Neural progenitor cell (in vitro differentiated cells): ENCODE measurements at regions not wholly inside any gene's neighbourhood (a gene's known extent, or its start where the extent isn't known, plus 50 kb on each side); places are given as distances from the start of the nearest gene placed in this dataset.

Experiments used
- DNase-seq: peaks from one replicate; pipeline ENCODE4 v3.0.0-alpha.2; 2016; ENCODE audit warnings: low spot score
- H2AFZ ChIP-seq: fragments of 200-600 bp; sonication (generic); replicated peaks from 2 replicates; pipeline ENCODE4 v1.6.1; 2016; ENCODE audit warnings: antibody characterized with exemption
- H3F3A ChIP-seq: fragments of 200-600 bp; sonication (generic); 2 replicates; pipeline ENCODE4 v1.6.1; 2016; ENCODE audit warnings: antibody characterized with exemption, low read depth
- H3K27ac ChIP-seq: fragments of 200-600 bp; sonication (generic); 2 replicates; pipeline ENCODE4 v1.5.1; 2016; ENCODE audit warnings: mild to moderate bottlenecking
- H3K27me3 ChIP-seq: fragments of 200-600 bp; sonication (generic); 2 replicates; pipeline ENCODE4 v1.6.1; 2016; ENCODE audit warnings: mild to moderate bottlenecking, moderate library complexity
- H3K36me3 ChIP-seq: fragments of 200-600 bp; sonication (generic); 2 replicates; pipeline ENCODE4 v1.5.1; 2016
- H3K4me1 ChIP-seq: fragments of 200-600 bp; sonication (generic); 2 replicates; pipeline ENCODE4 v1.6.1; 2016; ENCODE audit warnings: mixed run types
- H3K4me2 ChIP-seq: fragments of 200-600 bp; sonication (generic); 2 replicates; pipeline ENCODE4 v1.6.1; 2016
- H3K4me3 ChIP-seq: fragments of 200-600 bp; sonication (generic); 2 replicates; pipeline ENCODE4 v1.5.1; 2016
- H3K79me2 ChIP-seq: fragments of 200-600 bp; sonication (generic); 2 replicates; pipeline ENCODE4 v1.6.1; 2016; ENCODE audit warnings: low read depth
- H3K9ac ChIP-seq: fragments of 200-600 bp; sonication (generic); 2 replicates; pipeline ENCODE4 v1.6.1; 2016
- H3K9me3 ChIP-seq: fragments of 200-600 bp; sonication (generic); 2 replicates; pipeline ENCODE4 v1.5.1; 2016; ENCODE audit warnings: low read depth
- H4K20me1 ChIP-seq: fragments of 200-600 bp; sonication (generic); 2 replicates; pipeline ENCODE4 v1.6.1; 2016; ENCODE audit warnings: low read depth
- H3K27ac Mint-ChIP-seq: 3 replicates; pipeline ENCODE4 v1.8.0; 2021; ENCODE audit warnings: mixed read lengths
- H3K27me3 Mint-ChIP-seq: 2 replicates; pipeline ENCODE4 v1.8.0; 2022; ENCODE audit warnings: low read depth, mild to moderate bottlenecking, inconsistent platforms, moderate library complexity, mixed read lengths; ENCODE audit not compliant: insufficient read depth
- H3K36me3 Mint-ChIP-seq: 3 replicates; pipeline ENCODE4 v1.8.0; 2021; ENCODE audit warnings: mixed read lengths
- H3K4me1 Mint-ChIP-seq: 3 replicates; pipeline ENCODE4 v1.8.0; 2021; ENCODE audit warnings: mixed read lengths
- H3K4me3 Mint-ChIP-seq: 3 replicates; pipeline ENCODE4 v1.8.0; 2021; ENCODE audit warnings: mild to moderate bottlenecking, moderate library complexity, mixed read lengths
- H3K9me3 Mint-ChIP-seq: 3 replicates; pipeline ENCODE4 v1.8.0; 2020; ENCODE audit warnings: mixed read lengths
- CTCF ChIP-seq: fragments of 200-600 bp; sonication (generic); IDR thresholded peaks from 2 replicates; pipeline ENCODE4 v1.5.1; 2017; ENCODE audit warnings: antibody characterized with exemption, mild to moderate bottlenecking
- EZH2 ChIP-seq: fragments of 200-600 bp; sonication (generic); IDR thresholded peaks from 2 replicates; pipeline ENCODE4 v1.6.1; 2017; ENCODE audit warnings: antibody characterized with exemption, mild to moderate bottlenecking, moderate library complexity
- EZH2phosphoT487 ChIP-seq: fragments of 200-600 bp; sonication (generic); IDR thresholded peaks from 2 replicates; pipeline ENCODE4 v1.6.1; 2017; ENCODE audit warnings: antibody characterized with exemption

- H3K9me3 ChIP-seq = no peaks in the 10 kb centered on the region
- H3K27ac Mint-ChIP-seq = no peak overlapping the region
- H3K9ac ChIP-seq = no peak overlapping the region
- H3K4me2 ChIP-seq = no peak overlapping the region
- no peaks in the 10 kb centered on the region for H3F3A ChIP-seq
- H3K27me3 ChIP-seq = no peaks in the 10 kb centered on the region
- H3K27me3 Mint-ChIP-seq = peaks cover 2% of the 10 kb centered on the region
- H3K4me1 ChIP-seq = no peaks in the 10 kb centered on the region
- no peak for TF ChIP-seq EZH2phosphoT487
- no peaks in the 10 kb centered on the region for H3K79me2 ChIP-seq
- H3K36me3 Mint-ChIP-seq = no peaks in the 10 kb centered on the region
- no peak overlapping the region for H3K4me3 ChIP-seq
- H3K27ac ChIP-seq = no peak overlapping the region
- H2AFZ ChIP-seq = no peak overlapping the region
- no peak for DNase-seq
- H3K36me3 ChIP-seq = no peaks in the 10 kb centered on the region
- no peaks in the 10 kb centered on the region for H4K20me1 ChIP-seq
- H3K9me3 Mint-ChIP-seq = no peaks in the 10 kb centered on the region
- no peak overlapping the region for H3K4me3 Mint-ChIP-seq
- peaks cover 2% of the 10 kb centered on the region for H3K4me1 Mint-ChIP-seq
Observed at GRCh38 chr5:97559827-97560598, 377.0 kb upstream of the RIOK2 start.

- Mint-ChIP-seq H3K27me3 (peaks cover 2% of the 10 kb centered on the region), H3K9me3 (no peaks in the 10 kb centered on the region), H3K36me3 (no peaks in the 10 kb centered on the region), H3K4me1 (peaks cover 2% of the 10 kb centered on the region), H3K4me3 (no peak overlapping the region), H3K27ac (no peak overlapping the region)
- Histone ChIP-seq H3K27me3 (no peaks in the 10 kb centered on the region), H3K9me3 (no peaks in the 10 kb centered on the region), H3K9ac (no peak overlapping the region), H4K20me1 (no peaks in the 10 kb centered on the region), H2AFZ (no peak overlapping the region), H3K36me3 (no peaks in the 10 kb centered on the region), H3F3A (no peaks in the 10 kb centered on the region), H3K4me3 (no peak overlapping the region), H3K4me1 (no peaks in the 10 kb centered on the region), H3K27ac (no peak overlapping the region), H3K4me2 (no peak overlapping the region), H3K79me2 (no peaks in the 10 kb centered on the region)
- TF ChIP-seq EZH2 = no peak
- TF ChIP-seq EZH2phosphoT487 = no peak
- TF ChIP-seq CTCF = no peak
- no peak for DNase-seq
Observed at GRCh38 chr5:97560599-97560993, 377.5 kb upstream of the RIOK2 start.

- Histone ChIP-seq H3K79me2 (no peaks in the 10 kb centered on the region), H3K4me2 (no peak overlapping the region), H3K27ac (no peak overlapping the region), H3K9me3 (no peaks in the 10 kb centered on the region), H3F3A (no peaks in the 10 kb centered on the region), H3K4me1 (no peaks in the 10 kb centered on the region), H3K4me3 (no peak overlapping the region), H3K36me3 (no peaks in the 10 kb centered on the region), H2AFZ (no peak overlapping the region), H3K9ac (no peak overlapping the region), H3K27me3 (no peaks in the 10 kb centered on the region), H4K20me1 (no peaks in the 10 kb centered on the region)
- peaks cover 5% of the 10 kb centered on the region for H3K9me3 Mint-ChIP-seq
- H3K27me3 Mint-ChIP-seq = peaks cover 2% of the 10 kb centered on the region
- H3K27ac Mint-ChIP-seq = no peak overlapping the region
- no peak overlapping the region for H3K4me3 Mint-ChIP-seq
- no peak for TF ChIP-seq EZH2
- no peak for TF ChIP-seq EZH2phosphoT487
- TF ChIP-seq CTCF = no peak
- H3K36me3 Mint-ChIP-seq = no peaks in the 10 kb centered on the region
- DNase-seq = no peak
- H3K4me1 Mint-ChIP-seq = peaks cover 2% of the 10 kb centered on the region
Observed at GRCh38 chr5:97563050-97563657, 380.1 kb upstream of the RIOK2 start.

- TF ChIP-seq EZH2phosphoT487 = no peak
- no peak for TF ChIP-seq CTCF
- no peak for TF ChIP-seq EZH2
- H3K27ac ChIP-seq = no peak overlapping the region
- H3K36me3 ChIP-seq = no peaks in the 10 kb centered on the region
- no peak overlapping the region for H2AFZ ChIP-seq
- H3F3A ChIP-seq = no peaks in the 10 kb centered on the region
- Mint-ChIP-seq H3K4me3 (no peak overlapping the region), H3K36me3 (no peaks in the 10 kb centered on the region), H3K9me3 (peaks cover 25% of the 10 kb centered on the region), H3K27me3 (no peaks in the 10 kb centered on the region), H3K4me1 (no peaks in the 10 kb centered on the region), H3K27ac (no peak overlapping the region)
- DNase-seq = no peak
- no peak overlapping the region for H3K4me3 ChIP-seq
- no peaks in the 10 kb centered on the region for H3K79me2 ChIP-seq
- H3K27me3 ChIP-seq = no peaks in the 10 kb centered on the region
- no peaks in the 10 kb centered on the region for H4K20me1 ChIP-seq
- H3K9ac ChIP-seq = no peak overlapping the region
- H3K9me3 ChIP-seq = no peaks in the 10 kb centered on the region
- no peak overlapping the region for H3K4me2 ChIP-seq
- no peaks in the 10 kb centered on the region for H3K4me1 ChIP-seq
Observed at GRCh38 chr5:97568382-97568781, 385.3 kb upstream of the RIOK2 start.
